ENCODE measurements at regions not wholly inside any gene's neighbourhood (a gene's known extent, or its start where the extent isn't known, plus 50 kb on each side); places are given as distances from the start of the nearest gene placed in this dataset.

DNA sequence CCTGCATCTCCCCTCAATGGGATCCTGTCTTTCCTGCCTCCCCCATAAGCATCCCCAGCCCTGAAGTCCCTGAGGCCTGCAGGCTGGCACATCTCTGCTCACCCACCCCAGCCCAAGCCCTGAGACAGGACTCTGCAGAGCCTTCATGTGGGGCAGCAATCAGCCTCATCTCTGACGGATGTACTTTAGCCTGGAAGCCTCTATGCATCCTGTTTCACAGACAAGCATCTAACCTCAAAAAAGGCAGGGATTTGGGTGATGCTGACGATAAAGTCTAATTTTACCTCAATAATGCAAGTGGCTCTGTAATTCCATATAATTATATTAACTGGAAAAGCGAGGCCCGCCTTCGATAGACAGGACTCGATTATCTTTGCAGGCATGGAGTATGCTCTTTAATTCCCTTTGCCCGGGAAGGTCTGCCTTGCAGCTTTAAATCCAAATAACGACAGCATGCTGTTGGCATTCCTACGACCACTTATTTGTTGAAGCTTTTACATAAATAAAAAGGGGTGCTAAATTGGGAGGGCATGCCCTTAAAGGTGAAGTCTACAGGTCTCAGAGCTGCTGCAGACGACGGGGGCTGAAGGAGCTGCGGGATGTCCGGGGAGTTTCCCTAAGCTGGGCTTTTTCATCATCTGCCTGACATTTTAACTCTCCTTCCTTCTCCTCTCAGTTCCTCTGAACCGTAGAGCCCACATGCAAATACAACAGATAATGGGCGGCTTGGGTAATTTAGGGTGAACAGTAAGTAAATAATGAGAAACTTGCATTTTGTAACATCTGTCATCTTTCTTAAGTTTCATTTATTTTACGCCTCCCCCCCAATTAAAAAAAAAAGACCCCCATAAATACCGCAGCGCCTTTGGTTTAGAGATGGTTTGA, 211.5 kb downstream of the URI1 start:
- no peak for DNase-seq (ENCODE audit: low spot score)

DNA sequence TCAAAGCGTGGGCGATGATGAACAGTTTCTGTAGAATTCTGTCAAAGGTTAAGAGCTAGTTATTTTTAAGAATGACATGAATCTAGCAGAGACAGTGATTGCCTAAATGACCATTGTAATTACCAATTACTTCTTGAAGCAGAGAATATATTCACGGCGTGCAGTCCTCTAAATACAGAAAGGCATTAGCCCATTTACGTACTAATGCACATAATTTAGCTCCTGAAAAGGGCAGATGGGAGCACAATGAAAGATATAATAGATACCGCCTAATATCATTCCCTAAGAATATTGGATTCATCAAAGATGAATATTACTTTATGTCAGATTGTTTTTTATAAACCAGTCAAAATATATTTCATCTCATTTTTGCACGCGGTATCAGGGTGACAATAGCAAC, 212.4 kb downstream of the URI1 start:
- no peak for DNase-seq (ENCODE audit: low spot score)

DNA sequence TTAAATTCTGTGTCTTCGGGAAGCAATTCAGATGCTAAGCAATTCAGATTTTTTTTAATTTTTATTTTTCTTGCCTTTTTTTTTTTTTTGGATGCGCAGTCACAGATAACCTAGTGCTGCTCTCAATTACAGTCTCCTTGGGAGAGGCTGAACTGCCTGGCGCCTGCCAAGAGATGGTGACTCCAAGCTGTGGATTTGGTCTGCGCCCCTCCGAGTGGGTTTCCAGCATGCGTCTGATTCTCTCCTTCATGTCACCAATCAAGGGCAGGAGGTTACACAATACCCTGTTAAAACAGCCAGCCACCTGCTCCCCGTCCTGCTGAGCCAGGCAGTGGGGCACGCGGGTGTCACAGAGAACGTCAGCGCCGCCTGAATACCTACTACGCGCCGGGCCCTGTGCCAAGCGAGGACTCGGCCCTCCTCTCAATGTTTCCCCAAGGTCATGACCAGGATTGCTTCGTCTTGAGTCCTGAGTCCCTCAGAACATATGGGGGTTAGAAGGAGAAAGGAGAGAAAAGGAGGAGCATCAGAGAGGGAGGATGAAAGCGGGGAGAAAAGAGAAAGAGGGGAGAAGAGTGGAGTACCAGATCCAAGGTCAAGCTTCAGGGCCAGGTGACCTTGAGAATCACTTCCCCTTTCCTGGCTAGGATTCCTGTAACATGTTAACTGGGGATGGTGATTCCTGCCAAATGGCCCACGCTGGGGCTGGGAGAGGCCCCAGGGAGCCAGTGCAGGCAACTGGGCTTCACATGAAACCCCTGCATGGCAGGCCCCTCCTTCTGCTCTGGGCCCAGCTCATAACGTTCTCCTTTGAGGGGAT, 213.6 kb downstream of the URI1 start:
- DNase-seq (ENCODE audit: low spot score): no peak

DNA sequence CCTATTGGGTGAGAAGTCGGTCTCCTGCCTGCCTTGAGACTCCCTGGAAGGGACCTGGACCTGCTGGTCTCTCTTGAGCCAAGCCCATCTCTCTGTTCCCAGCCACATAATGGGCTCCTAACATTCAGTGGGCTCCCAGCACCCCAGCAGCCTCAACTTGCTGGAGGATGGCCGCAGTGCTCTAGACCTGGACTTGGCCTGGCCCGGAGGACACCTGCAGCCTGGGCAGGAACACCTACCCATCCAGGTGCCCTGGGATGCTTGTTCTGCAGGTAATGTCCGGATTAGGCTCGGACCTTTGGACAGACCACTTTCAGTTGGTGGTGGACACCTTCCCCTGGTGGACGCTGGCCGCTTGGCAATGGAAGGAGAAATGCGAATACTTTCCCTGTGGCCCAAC, 214.6 kb downstream of the URI1 start:
- DNase-seq (ENCODE audit: low spot score): no peak

DNA sequence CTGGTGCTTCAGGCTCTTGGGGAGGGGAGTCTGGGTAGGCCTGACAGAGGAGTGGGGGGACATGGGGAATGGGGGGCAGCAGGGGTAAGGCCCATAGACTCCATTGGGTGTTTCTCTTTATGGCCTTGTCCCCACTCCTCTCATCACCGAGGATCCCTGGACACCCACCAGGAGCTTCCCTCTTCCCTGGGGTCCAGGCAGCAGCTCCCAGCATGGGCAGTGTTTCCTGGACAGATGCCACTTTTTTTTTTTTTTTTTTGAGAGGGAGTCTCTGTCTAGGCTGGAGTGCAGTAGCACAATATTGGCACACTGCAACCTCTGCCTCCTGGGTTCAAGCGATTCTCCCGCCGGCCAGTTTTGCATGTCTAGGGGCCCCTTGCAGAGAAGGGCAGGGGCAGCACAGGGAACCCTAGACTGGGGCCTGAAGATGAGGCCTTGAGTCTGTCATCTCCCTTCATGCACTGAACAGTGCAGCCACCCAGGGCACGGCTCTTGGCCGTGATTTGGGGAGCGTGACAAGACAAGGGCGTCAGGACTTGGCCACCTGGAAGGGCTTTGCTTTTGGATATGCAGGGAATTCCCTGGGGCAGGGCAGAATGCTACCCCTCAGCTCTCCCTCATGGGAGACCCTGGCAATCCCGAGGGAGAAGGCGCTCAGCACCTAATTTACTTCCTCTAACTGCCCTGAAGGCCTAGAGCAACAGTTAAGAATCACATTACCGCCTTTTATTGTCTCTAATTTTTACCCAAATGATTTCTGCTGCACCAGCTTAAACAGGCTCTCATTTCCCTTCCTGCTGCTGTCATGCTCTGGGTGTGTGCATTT, 213.9 kb upstream of the ZNF536 start:
- DNase-seq (ENCODE audit: low spot score): no peak

DNA sequence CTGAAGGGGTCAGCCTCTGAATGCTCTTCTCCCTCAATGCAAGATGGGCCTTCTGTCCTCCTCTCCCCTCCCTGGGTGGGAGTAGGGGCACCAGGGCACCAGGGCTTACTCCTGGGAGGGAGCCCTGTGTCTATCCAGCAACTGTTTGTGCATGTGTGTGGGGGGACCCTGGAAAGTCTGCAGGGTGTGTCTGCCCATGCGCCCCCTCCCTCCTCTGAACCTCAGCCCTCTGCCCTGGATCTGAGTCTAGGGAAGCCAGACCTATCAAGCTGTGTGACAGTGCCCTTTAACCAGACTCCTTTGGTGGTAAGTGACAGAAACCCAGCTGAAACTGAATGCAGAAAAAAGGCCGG, 213.3 kb upstream of the ZNF536 start:
- DNase-seq (ENCODE audit: low spot score): no peak

DNA sequence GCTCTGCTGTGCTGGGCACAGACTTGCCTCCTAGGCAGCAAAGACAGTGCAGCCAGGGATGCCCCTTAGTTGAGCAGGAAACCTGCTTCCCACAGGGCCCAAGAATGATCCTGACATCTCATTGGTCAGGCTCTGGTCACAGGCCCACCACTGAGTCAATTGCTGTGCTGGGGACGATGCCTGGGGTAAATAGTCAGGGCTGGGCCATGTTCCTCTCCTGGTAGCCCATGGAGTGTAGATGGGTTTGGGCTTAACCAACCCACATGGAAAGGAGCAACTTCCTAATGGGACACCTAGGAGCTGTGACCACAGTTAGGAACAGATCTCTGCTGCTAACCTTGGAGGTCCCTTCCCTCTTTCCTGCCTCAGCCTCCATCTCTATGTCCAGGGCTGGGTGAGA, 212.5 kb upstream of the ZNF536 start:
- DNase-seq (ENCODE audit: low spot score): no peak

DNA sequence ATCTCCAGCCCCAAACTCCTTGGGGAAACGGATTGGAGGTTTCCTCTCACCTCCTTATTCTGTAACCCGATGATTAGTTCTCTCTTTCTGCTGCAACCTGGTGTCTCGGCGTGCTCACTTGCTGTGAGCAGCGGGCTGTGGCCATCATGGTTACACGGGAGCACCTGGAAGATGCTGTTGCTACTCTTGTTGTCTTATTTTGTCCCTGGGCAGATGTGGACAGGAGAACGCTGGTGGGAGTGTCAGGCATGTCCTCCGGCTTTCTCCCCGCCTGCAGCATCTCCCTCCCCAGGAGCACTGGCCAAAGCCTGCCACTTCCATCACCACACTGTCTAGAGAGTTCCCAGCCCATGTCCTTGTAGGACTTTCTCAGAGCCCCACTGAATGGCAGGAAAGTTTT, 211.8 kb upstream of the ZNF536 start:
- no peak for DNase-seq (ENCODE audit: low spot score)

DNA sequence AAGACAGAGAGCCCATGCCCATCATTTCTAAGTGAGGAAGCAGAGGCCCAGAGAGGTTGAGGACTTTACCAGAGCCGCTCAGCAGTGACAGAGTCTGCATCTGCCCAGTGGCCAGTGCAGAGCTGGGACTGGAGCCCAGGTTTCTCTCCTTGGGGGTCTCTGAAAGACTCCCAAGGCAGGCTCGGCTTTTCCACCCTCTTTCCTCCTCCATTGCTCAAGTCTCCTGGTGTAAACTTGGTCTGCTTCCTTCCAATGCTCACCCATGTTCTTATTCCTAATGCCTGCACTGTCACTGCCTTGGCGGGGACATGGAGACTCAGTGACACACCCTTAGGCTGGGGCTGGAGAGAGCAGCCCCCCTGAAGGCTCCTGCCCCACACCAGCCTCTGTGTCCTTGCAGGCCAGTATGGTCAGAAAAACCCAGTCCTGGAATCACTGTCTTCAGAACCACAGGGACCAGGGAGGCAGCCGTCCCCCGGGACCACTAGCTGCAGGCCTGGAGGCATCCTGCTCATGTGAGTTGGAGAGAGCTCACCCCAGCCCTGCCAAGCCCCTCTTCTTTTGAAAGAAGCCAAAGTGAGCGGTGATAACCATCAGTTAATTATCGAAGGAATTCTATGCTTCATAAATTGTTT, 211.0 kb upstream of the ZNF536 start:
- no peak for DNase-seq (ENCODE audit: low spot score)

DNA sequence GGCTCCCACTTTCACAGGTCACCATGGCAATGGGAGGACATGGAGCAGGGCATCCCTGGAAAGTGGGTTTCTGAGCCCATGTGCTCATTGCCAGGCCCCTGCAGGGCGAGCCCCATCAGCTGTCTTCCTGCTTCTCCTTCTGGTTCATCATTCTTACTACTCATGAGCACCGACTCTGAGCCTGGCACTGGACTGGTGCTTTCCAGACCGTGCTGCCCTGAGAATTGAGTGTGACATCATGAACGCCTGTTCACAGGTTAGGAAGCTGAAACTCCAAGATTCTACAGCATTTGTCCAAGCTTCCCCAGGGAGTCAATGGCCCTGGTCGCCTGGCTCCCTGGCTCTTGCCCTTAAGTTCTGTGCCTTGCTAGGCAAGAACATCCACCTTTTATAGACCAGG, 210.4 kb upstream of the ZNF536 start:
- DNase-seq (ENCODE audit: low spot score): no peak

DNA sequence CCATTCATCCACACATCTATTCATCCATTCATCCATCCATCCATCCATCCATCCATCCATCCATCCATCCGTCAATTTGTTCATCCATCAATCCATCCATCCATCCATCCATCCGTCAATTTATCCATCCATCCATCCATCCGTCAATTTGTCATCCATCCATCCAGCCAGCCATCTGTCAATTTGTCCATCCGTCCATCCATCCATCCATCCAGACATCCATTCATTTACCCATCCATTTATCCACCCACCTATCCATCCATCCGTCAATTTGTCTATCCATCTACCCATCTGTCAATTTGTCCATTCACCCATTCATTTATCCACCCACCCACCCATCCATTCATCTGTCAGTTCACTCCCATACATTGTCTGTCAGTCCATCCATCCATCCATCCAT, 209.5 kb upstream of the ZNF536 start:
- DNase-seq (ENCODE audit: low spot score): no peak

DNA sequence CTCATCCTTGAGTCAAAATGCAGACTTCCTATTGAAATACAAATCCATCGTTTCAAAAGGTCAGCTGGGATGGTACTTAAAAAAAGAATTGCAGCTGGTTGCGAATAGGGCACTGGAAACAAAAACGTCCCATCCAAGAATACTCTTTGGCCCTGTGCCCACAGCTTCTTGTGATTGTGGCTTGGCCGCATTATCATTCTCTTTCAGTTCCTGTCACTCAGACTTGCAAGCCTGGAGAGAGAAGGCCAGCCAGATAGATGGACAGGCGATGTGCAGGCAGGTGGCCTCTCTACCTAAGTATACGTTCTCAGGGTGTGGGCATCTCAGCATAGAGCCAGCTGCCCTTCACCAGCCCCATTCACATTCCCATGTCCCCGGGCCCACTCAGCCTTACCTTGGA, 208.5 kb upstream of the ZNF536 start:
- DNase-seq (ENCODE audit: low spot score): no peak

DNA sequence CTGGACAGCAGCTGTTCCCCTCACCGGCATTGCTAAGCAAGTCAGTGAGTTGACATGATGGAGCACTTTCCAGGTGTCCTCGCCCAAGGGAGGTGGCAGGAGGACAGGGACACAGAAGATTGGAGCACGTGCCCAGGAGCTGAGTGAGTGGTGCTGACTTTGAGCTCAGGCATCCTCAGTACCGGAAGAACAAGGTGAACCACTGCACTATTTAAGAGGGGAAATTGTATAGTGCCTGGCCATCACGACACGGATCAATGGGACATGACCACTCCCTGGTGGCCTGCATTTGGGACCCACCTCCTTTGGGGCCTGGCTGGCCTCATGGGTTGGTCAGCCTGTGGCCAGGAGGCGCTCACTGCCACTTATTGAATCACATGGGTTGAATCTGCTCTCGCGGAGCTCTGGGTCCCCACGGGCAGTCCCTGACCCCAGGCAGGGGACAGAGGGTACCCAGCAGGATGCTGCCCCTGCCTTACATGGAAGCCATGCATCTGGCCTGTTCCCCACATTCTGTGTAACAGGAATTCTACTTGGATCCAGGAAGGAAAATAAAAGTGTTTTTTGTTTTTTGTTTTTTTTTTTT, 206.9 kb upstream of the ZNF536 start:
- no peak for DNase-seq (ENCODE audit: low spot score)

DNA sequence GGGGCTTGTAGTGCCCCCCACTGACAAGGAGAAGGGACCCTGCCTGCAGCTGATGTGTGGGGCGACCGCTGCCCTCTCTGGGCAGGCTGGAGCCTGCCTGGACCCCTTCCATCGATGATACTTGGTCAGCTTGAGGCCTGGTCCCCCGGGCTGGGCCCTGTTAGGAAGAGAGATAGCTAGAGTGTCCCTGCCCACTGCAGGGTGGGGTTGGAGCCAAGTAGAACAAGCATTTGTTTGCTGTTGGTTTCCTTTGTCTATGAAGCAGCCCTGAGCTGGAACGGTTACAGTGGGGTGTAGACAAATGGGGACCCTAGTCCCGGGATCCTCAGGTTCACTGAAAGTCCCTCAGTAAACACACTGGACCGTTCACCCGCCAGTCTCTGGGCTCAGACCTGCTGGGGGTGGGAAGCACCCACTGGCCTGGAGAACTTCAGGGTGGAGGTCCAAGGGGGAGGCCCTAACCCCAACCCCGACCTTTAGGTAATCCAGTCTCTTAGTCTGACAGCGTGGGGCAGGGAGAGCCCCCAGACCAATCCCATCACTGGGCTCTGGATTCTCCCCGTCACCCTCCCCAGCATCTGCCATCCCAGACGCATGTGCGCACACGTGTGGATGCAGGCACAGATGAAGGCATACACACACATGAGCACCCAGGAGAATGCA, 204.8 kb upstream of the ZNF536 start:
- DNase-seq (ENCODE audit: low spot score): no peak

DNA sequence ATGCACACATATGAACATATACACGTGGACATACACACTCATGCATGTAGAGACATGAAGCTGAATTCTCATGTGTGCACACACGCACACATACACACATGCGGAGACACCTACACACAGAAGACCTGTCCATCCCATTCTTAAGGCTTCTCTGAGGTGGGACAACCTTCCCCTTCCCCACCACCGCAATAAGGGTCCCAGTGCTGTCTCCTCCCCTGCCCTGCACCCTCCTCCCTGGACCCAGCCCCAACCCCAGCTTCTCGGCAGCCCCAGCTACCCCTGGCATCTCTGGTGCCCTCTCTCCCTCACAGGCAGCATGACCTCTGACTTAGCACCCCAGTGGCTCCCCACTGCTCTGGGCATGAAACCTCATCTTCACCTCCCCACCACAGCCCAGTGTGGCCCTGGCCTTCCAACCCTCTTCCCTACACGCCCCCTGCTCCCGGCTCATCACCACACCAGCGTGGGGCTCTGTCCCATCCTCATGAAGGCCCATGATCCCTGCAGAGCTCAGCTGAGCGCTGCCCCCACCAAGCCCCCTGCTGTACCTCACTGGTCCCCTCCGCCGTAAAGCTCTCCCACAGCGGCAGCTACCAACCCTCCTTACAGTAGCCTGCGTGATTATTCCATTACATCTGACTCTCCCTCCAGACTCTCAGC, 204.1 kb upstream of the ZNF536 start:
- no peak for DNase-seq (ENCODE audit: low spot score)

DNA sequence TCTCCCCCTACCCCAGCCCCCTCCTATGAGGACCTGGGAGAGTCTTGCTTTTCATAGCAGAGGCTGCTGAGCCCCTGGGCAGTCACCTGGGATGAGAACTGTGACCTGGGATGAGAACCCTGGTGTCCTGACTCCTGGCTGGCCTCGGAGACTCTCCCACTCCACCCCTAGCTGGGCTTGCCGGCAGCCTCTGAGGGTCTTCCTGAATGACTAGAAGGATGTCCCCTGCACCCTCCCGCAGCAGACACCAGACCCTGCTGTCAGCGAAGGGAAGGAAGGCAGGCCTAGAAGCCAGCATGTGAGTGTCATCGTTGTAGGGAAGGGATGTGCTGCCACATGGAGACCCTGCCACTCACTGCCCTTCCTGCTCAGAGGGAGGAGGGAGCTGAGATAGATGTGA, 203.4 kb upstream of the ZNF536 start:
- DNase-seq (ENCODE audit: low spot score): no peak

DNA sequence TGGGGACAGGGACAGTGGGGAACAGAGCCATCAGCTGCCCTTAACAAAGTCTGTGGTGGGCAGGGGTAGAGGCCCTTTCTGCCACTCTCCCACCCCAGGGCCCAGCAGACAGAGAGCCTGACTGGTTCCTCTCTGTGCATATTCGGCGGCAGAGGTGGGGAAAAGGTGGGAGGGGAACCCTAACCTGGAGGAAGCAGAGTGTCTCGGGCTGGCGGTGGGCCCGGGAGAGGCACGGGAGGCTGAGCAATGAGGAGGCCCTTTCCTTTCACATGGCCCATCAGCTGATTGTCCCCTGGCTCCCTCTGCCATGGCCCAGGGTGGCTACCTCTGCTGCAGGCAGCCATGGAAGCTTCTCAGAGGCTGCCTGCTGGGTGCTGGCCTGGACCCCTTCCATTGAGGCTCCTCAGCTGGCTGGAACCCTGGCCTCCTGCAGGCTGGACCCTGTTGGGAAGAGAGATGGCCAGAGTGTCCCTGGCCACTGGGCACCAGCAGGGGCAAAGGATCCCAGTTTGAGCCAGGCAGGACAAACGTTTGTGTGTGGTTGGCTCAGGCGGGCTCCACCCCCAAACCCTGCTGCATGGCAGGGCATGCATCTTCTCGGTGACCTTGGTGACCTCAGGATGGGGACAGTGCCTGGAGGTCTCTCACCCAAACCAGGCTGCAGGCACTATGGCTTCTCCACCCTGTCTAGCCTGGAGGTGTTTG, 202.8 kb upstream of the ZNF536 start:
- no peak for DNase-seq (ENCODE audit: low spot score)

DNA sequence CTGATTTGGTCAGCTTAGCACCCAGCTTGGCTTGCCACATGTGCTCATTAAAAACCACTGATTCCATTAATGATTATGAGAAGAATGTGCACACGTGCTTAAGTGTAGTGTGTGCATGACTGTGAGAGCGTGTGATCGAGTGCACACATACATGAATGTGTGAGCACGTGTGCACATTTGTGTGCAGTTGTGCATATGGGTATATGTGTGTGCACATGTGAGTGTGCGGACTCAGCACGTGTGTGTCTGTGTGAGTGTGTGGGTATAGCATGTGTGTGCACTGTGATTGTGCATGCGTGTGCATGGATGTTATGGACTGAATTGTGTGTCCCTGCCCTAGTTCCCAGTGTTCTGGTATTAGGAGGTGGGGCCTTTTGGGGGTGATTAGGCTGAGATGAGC, 202.1 kb upstream of the ZNF536 start:
- DNase-seq (ENCODE audit: low spot score): no peak

DNA sequence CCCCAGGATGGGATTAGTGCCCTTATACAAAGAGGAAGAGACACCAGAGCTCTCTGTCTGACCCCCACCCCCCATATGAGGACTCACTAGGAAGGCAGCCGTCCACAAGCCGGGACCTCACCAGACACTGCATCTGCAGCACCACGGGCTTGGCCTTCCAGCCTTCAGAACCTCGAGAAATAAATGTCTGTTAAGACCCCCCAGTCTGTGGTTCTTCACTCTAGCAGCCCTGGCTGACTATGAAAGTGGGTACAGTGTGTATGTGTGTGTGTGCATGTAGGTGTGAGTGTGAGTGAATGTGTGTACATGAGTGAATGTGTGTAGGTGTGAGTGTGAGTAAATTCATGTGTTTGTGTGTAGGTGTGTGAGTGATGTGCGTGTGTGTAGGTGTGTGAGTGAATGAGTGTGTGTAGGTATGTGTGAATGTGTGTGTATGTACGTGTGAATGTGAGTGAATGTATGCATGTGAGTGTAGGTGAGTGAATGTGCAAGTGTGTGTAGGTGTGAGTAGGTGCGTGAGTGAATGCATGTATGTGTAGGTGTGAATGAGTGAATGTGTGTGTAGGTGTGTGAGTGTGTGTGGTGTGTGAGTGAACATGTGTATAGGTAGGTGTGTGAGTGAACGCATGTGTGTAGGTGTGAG, 201.6 kb upstream of the ZNF536 start:
- no peak for DNase-seq (ENCODE audit: low spot score)
